H1 (cell line): ENCODE measurements at regions not wholly inside any gene's neighbourhood (a gene's known extent, or its start where the extent isn't known, plus 50 kb on each side); places are given as distances from the start of the nearest gene placed in this dataset.

ENCODE experiments used
- CTCF ChIA-PET: fragments of 300-600 bp; sonication (Branson Sonifier 250); formaldehyde crosslinking; loops from one replicate; lab custom pipeline; 2021; ENCODE audit not compliant: partially characterized antibody; lab: Charles Lee
- POLR2A ChIA-PET: fragments of 300-600 bp; sonication (Branson Sonifier 250); formaldehyde crosslinking; loops from one replicate; lab custom pipeline; 2021; ENCODE audit warnings: inconsistent platforms; ENCODE audit not compliant: partially characterized antibody; lab: Charles Lee
- DNase-seq, 2 experiments: peaks; one replicate each; pipeline versions ENCODE4 v3.0.0 to v3.0.0-alpha.2; 2010 to 2022; ENCODE audit warnings: low spot score in 2 of 2, low read depth in 1 of 2, mixed read lengths in 1 of 2
- FAIRE-seq: peaks from 2 replicates; lab custom pipeline; 2011; peaks lifted over from hg19 to GRCh38; lab: Jason Lieb, UNC
- H2AFZ ChIP-seq: 2 replicates; pipeline ENCODE4 v1.8.1; 2012; ENCODE audit warnings: low read length, inconsistent platforms
- H2AK5ac ChIP-seq: 2 replicates; pipeline ENCODE4 v1.6.1; 2013; ENCODE audit warnings: low read depth, low read length
- H2BK120ac ChIP-seq: replicated peaks from 2 replicates; pipeline ENCODE3; 2013; ENCODE audit warnings: low read depth, low read length, inconsistent platforms
- H2BK12ac ChIP-seq: 2 replicates; pipeline ENCODE4 v1.6.1; 2013; ENCODE audit warnings: low read depth, low read length
- H2BK15ac ChIP-seq: 2 replicates; pipeline ENCODE4 v1.6.1; 2013; ENCODE audit warnings: low read length
- H2BK20ac ChIP-seq: 2 replicates; pipeline ENCODE4 v1.6.1; 2013; ENCODE audit warnings: low read length
- H2BK5ac ChIP-seq: 2 replicates; pipeline ENCODE4 v1.6.1; 2013; ENCODE audit warnings: low read depth, low read length
- H3K14ac ChIP-seq: 2 replicates; pipeline ENCODE4 v1.6.1; 2013; ENCODE audit warnings: inconsistent platforms; ENCODE audit not compliant: insufficient read length
- H3K18ac ChIP-seq: 2 replicates; pipeline ENCODE4 v1.6.1; 2013; ENCODE audit warnings: low read length; ENCODE audit errors: extremely low read depth
- H3K23ac ChIP-seq: 2 replicates; pipeline ENCODE4 v1.6.1; 2013; ENCODE audit warnings: inconsistent platforms; ENCODE audit not compliant: insufficient read length
- H3K23me2 ChIP-seq: 2 replicates; pipeline ENCODE4 v1.6.1; 2013; ENCODE audit warnings: low read depth, low read length
- H3K27ac ChIP-seq: 2 replicates; pipeline ENCODE4 v1.6.1; 2011; ENCODE audit warnings: low read depth, low read length, inconsistent platforms
- H3K27me3 ChIP-seq, 4 experiments: replicated peaks in 1 of 4; 1 replicate in 1 of 4; 2 replicates in 3 of 4; pipeline versions ENCODE4 v1.6.1 to v1.8.1; 2011 to 2013; ENCODE audit warnings: low read length in 3 of 4, mild to moderate bottlenecking in 3 of 4, inconsistent platforms in 2 of 4, mixed read lengths in 2 of 4, moderate library complexity in 1 of 4; ENCODE audit not compliant: control insufficient read depth in 3 of 4, insufficient read depth in 3 of 4; ENCODE audit errors: extremely low read depth in 1 of 4
- H3K36me3 ChIP-seq, 4 experiments: 2 replicates each; pipeline versions ENCODE4 v1.6.1 to v1.8.1; 2011 to 2013; ENCODE audit warnings: mild to moderate bottlenecking in 4 of 4, low read length in 3 of 4, moderate library complexity in 2 of 4, control low read depth in 1 of 4, inconsistent platforms in 1 of 4; ENCODE audit not compliant: insufficient read depth in 4 of 4, control insufficient read depth in 2 of 4
- H3K4ac ChIP-seq: replicated peaks from 2 replicates; pipeline ENCODE3; 2013; ENCODE audit warnings: low read length, low read depth, mixed read lengths, inconsistent platforms; ENCODE audit not compliant: insufficient read length
- H3K4me1 ChIP-seq, 4 experiments: replicated peaks in 1 of 4; 1 replicate in 1 of 4; 2 replicates in 3 of 4; pipeline versions ENCODE4 v1.6.1 to v1.8.1; 2011 to 2013; ENCODE audit warnings: low read length in 3 of 4, inconsistent platforms in 2 of 4, mixed read lengths in 1 of 4; ENCODE audit not compliant: insufficient read depth in 4 of 4, control insufficient read depth in 3 of 4
- H3K4me2 ChIP-seq, 2 experiments: 2 replicates each; pipeline versions ENCODE4 v1.6.1 to v1.8.1; 2011 to 2013; ENCODE audit warnings: low read depth in 2 of 2, low read length in 2 of 2, control low read depth in 1 of 2, inconsistent platforms in 1 of 2, mild to moderate bottlenecking in 1 of 2; ENCODE audit not compliant: insufficient read depth in 1 of 2
- H3K4me3 ChIP-seq, 4 experiments: fragments of 200-600, 300-600 bp in 1 of 4; sonication (generic), shearing (Covaris generic), sonication (Bioruptor Twin) in 1 of 4; 2 replicates each; pipeline versions ENCODE4 v1.5.1 to v1.8.1; 2011 to 2016; ENCODE audit warnings: low read length in 4 of 4, low read depth in 3 of 4, control low read depth in 2 of 4, inconsistent platforms in 2 of 4, mild to moderate bottlenecking in 2 of 4, mixed read lengths in 1 of 4, moderate library complexity in 1 of 4; ENCODE audit not compliant: insufficient read depth in 2 of 4; ENCODE audit errors: extremely low read depth in 1 of 4
- H3K56ac ChIP-seq: replicated peaks from 2 replicates; pipeline ENCODE3; 2013; ENCODE audit warnings: low read depth, mild to moderate bottlenecking, mixed read lengths, low read length, inconsistent platforms; ENCODE audit not compliant: insufficient read length
- H3K79me1 ChIP-seq: 2 replicates; pipeline ENCODE4 v1.6.1; 2013; ENCODE audit warnings: low read depth, low read length, control low read depth
- H3K79me2 ChIP-seq, 2 experiments: 2 replicates each; pipeline versions ENCODE4 v1.6.1 to v1.8.1; 2012 to 2013; ENCODE audit warnings: low read length in 2 of 2, mild to moderate bottlenecking in 2 of 2, inconsistent platforms in 1 of 2; ENCODE audit not compliant: insufficient read depth in 2 of 2, control insufficient read depth in 1 of 2
- H3K9ac ChIP-seq, 4 experiments: replicated peaks in 1 of 4; 1 replicate in 1 of 4; 2 replicates in 3 of 4; pipeline versions ENCODE4 v1.6.1 to v1.8.1; 2011 to 2013; ENCODE audit warnings: low read depth in 3 of 4, low read length in 3 of 4, control low read depth in 2 of 4, mild to moderate bottlenecking in 2 of 4, moderate library complexity in 2 of 4, inconsistent platforms in 1 of 4; ENCODE audit errors: extremely low read depth in 1 of 4
- H3K9me3 ChIP-seq, 2 experiments: 2 replicates each; pipeline versions ENCODE4 v1.6.1 to v1.8.1; 2012 to 2013; ENCODE audit warnings: mild to moderate bottlenecking in 2 of 2, moderate library complexity in 2 of 2, control low read depth in 1 of 2, inconsistent platforms in 1 of 2, low read depth in 1 of 2, low read length in 1 of 2, mixed read lengths in 1 of 2; ENCODE audit not compliant: insufficient read depth in 2 of 2
- H4K20me1 ChIP-seq, 2 experiments: replicated peaks in 1 of 2; 2 replicates each; pipeline versions ENCODE3 to v1.8.1; 2011 to 2013; ENCODE audit warnings: inconsistent platforms in 2 of 2, low read length in 2 of 2, mild to moderate bottlenecking in 1 of 2; ENCODE audit not compliant: insufficient read depth in 2 of 2, control insufficient read depth in 1 of 2
- H4K5ac ChIP-seq: 2 replicates; pipeline ENCODE4 v1.6.1; 2013; ENCODE audit warnings: low read length, low read depth, mixed read lengths, inconsistent platforms; ENCODE audit not compliant: insufficient read length
- H4K8ac ChIP-seq: 2 replicates; pipeline ENCODE4 v1.8.0; 2013; ENCODE audit warnings: mild to moderate bottlenecking, moderate library complexity, low read length, inconsistent platforms; ENCODE audit not compliant: insufficient read depth; ENCODE audit errors: extremely low read depth
- H4K91ac ChIP-seq: replicated peaks from 2 replicates; pipeline ENCODE3; 2013; ENCODE audit warnings: low read length, mixed read lengths, inconsistent platforms; ENCODE audit not compliant: insufficient read length
- ATF3 ChIP-seq: IDR thresholded peaks from 2 replicates; pipeline ENCODE4 v1.6.1; 2011; ENCODE audit warnings: low read depth, mild to moderate bottlenecking, low read length; ENCODE audit not compliant: insufficient read depth
- CHD1 ChIP-seq: IDR thresholded peaks from 2 replicates; pipeline ENCODE4 v1.6.1; 2012; ENCODE audit warnings: low read depth, low read length, improper control_type of control experiment
- EP300 ChIP-seq, 2 experiments: IDR thresholded peaks; 1 replicate in 1 of 2; 2 replicates in 1 of 2; pipeline ENCODE4 v1.6.1; 2011 to 2012; ENCODE audit warnings: low read depth in 2 of 2, low read length in 2 of 2, mild to moderate bottlenecking in 2 of 2, borderline replicate concordance in 1 of 2, inconsistent platforms in 1 of 2, moderate library complexity in 1 of 2
- FOSL1 ChIP-seq: IDR thresholded peaks from 2 replicates; pipeline ENCODE4 v1.6.1; 2011; ENCODE audit warnings: mild to moderate bottlenecking, low read depth, low read length, moderate library complexity; ENCODE audit not compliant: insufficient read depth
- GTF2F1 ChIP-seq: IDR thresholded peaks from 2 replicates; pipeline ENCODE4 v1.6.1; 2012; ENCODE audit warnings: low read depth, low read length, improper control_type of control experiment, borderline replicate concordance
- KDM5A ChIP-seq: fragments of 200-600 bp; IDR thresholded peaks from 2 replicates; pipeline ENCODE4 v1.7.1; 2012; ENCODE audit warnings: mild to moderate bottlenecking, low read length, inconsistent platforms, mixed read lengths
- NANOG ChIP-seq: IDR thresholded peaks from 2 replicates; pipeline ENCODE4 v1.6.1; 2011; ENCODE audit warnings: low read length, low read depth, mild to moderate bottlenecking, inconsistent platforms; ENCODE audit not compliant: insufficient read depth, poor library complexity, severe bottlenecking
- RFX5 ChIP-seq: IDR thresholded peaks from 2 replicates; pipeline ENCODE4 v1.6.1; 2011; ENCODE audit warnings: low read depth, low read length, improper control_type of control experiment, borderline replicate concordance
- SIN3A ChIP-seq, 2 experiments: IDR thresholded peaks in 1 of 2; conservative IDR thresholded peaks in 1 of 2; 2 replicates each; pipeline ENCODE4 v1.6.1; 2011 to 2012; ENCODE audit warnings: low read length in 2 of 2, improper control_type of control experiment in 1 of 2, low read depth in 1 of 2, mild to moderate bottlenecking in 1 of 2
- SIX5 ChIP-seq: IDR thresholded peaks from 2 replicates; pipeline ENCODE4 v1.6.1; 2011; ENCODE audit warnings: mild to moderate bottlenecking, low read depth, low read length
- SP2 ChIP-seq: IDR thresholded peaks from 2 replicates; pipeline ENCODE4 v1.6.1; 2012; ENCODE audit warnings: mild to moderate bottlenecking, low read length, inconsistent platforms
- TF ChIP-seq, protein P1 (sequence below): IDR thresholded peaks from 2 replicates; pipeline ENCODE4 v1.6.1; 2012; ENCODE audit warnings: low read length, inconsistent platforms
- TF ChIP-seq, protein P2 (sequence below): IDR thresholded peaks from 2 replicates; pipeline ENCODE4 v1.6.1; 2012; ENCODE audit warnings: inconsistent platforms

DNA sequence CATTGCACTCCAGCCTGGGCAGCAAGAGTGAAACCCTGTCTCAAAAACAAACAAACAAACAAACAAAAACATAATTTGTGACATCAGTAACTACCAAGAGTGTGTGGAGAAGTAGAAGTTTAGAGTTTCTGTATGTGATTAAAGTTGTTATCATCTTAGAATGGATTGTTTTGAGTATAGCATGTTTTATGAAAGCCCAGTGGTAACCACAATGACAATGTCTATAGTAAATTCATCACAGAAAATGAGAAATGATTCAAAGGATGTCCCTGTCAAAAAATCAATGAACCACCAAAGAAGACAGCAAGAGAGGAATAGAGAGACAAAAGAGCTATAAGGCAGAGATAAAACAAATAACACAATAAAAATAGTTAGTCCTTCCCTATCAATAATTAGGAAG, 1299.2 kb downstream of the CNTNAP5 start:
- no peak overlapping the region for H3K4ac ChIP-seq
- H2BK12ac ChIP-seq, result no peak overlapping the region
- CTCF ChIA-PET, result no interaction called here
- POLR2A ChIA-PET, result no interaction called here
- TF ChIP-seq ATF3 (no peak), SP2 (no peak), SIX5 (no peak), KDM5A (no peak), SIN3A (conservative IDR thresholded peaks at IDR 0.05 in 1 of 2, IDR thresholded peaks at IDR 0.05 in 1 of 2; ENCODE audit: low read depth in 1 of 2, low read length in 2 of 2) (no peak), CHD1 (no peak), NANOG (no peak), FOSL1 (no peak), GTF2F1 (no peak), RFX5 (no peak), EP300 (IDR thresholded peaks at IDR 0.05; ENCODE audit: borderline replicate concordance in 1 of 2, low read depth in 2 of 2, low read length in 2 of 2) (no peak)
- TF ChIP-seq, protein P1, sequence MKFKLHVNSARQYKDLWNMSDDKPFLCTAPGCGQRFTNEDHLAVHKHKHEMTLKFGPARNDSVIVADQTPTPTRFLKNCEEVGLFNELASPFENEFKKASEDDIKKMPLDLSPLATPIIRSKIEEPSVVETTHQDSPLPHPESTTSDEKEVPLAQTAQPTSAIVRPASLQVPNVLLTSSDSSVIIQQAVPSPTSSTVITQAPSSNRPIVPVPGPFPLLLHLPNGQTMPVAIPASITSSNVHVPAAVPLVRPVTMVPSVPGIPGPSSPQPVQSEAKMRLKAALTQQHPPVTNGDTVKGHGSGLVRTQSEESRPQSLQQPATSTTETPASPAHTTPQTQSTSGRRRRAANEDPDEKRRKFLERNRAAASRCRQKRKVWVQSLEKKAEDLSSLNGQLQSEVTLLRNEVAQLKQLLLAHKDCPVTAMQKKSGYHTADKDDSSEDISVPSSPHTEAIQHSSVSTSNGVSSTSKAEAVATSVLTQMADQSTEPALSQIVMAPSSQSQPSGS, result no peak
- TF ChIP-seq, protein P2, sequence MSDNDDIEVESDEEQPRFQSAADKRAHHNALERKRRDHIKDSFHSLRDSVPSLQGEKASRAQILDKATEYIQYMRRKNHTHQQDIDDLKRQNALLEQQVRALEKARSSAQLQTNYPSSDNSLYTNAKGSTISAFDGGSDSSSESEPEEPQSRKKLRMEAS, result no peak
- H3K14ac ChIP-seq, result no peak overlapping the region
- H2BK120ac ChIP-seq, result no peak overlapping the region
- no peak overlapping the region for H3K4me2 ChIP-seq
- H3K4me1 ChIP-seq, result no peaks in the 10 kb centered on the region
- no peak overlapping the region for H3K9ac ChIP-seq
- no peak overlapping the region for H3K23ac ChIP-seq
- H3K18ac ChIP-seq, result no peak overlapping the region
- H3K27me3 ChIP-seq, result no peaks in the 10 kb centered on the region
- no peak overlapping the region for H3K4me3 ChIP-seq
- H4K8ac ChIP-seq, result no peak overlapping the region
- FAIRE-seq (no peak), DNase-seq (no peak)
- no peaks in the 10 kb centered on the region for H3K36me3 ChIP-seq
- no peak overlapping the region for H3K56ac ChIP-seq
- no peak overlapping the region for H2AK5ac ChIP-seq
- no peak overlapping the region for H4K91ac ChIP-seq
- H3K79me2 ChIP-seq, result no peaks in the 10 kb centered on the region
- H2BK15ac ChIP-seq, result no peak overlapping the region
- H2BK5ac ChIP-seq, result no peak overlapping the region
- H4K5ac ChIP-seq, result no peak overlapping the region
- H4K20me1 ChIP-seq, result no peaks in the 10 kb centered on the region
- no peaks in the 10 kb centered on the region for H3K23me2 ChIP-seq
- H2BK20ac ChIP-seq, result no peak overlapping the region
- no peak overlapping the region for H2AFZ ChIP-seq
- no peaks in the 10 kb centered on the region for H3K79me1 ChIP-seq
- no peaks in the 10 kb centered on the region for H3K9me3 ChIP-seq
- no peak overlapping the region for H3K27ac ChIP-seq
